ENCODE measurements at regions not wholly inside any gene's neighbourhood (a gene's known extent, or its start where the extent isn't known, plus 50 kb on each side); places are given as distances from the start of the nearest gene placed in this dataset.

- TF ChIP-seq EZH2 (IDR thresholded peaks at IDR 0.05; ENCODE audit: insufficient read depth, poor library complexity, severe bottlenecking) (no peak), EZH2phosphoT487 (IDR thresholded peaks at IDR 0.05; ENCODE audit: insufficient read depth, low read depth) (no peak)
These were observed 215.4 kb upstream of the DIO2 start for GRCh38 chr14:80426683-80427082.
